MG63 (cell line): ENCODE measurements at regions not wholly inside any gene's neighbourhood (a gene's known extent, or its start where the extent isn't known, plus 50 kb on each side); places are given as distances from the start of the nearest gene placed in this dataset.

ENCODE experiments used
- DNase-seq: peaks from one replicate; pipeline ENCODE4 v3.0.0-alpha.2; 2020
- H3K27me3 ChIP-seq: fragments of 250-450 bp; sonication (Bioruptor Pico); 2 replicates; pipeline ENCODE4 v1.5.1; 2020; ENCODE audit warnings: mild to moderate bottlenecking, moderate library complexity
- H3K36me3 ChIP-seq: fragments of 250-450 bp; sonication (Bioruptor Pico); 2 replicates; pipeline ENCODE4 v1.5.1; 2020; ENCODE audit warnings: mild to moderate bottlenecking, moderate library complexity
- H3K4me3 ChIP-seq: fragments of 250-450 bp; sonication (Bioruptor Pico); 2 replicates; pipeline ENCODE4 v1.5.1; 2020; ENCODE audit warnings: mild to moderate bottlenecking, moderate library complexity
- H3K9me3 ChIP-seq: fragments of 250-450 bp; sonication (Bioruptor Pico); 2 replicates; pipeline ENCODE4 v1.5.1; 2020; ENCODE audit warnings: mild to moderate bottlenecking, moderate library complexity

- no peak for DNase-seq
- no peaks in the 10 kb centered on the region for H3K36me3 ChIP-seq
- no peaks in the 10 kb centered on the region for H3K27me3 ChIP-seq
- peaks cover 4% of the 10 kb centered on the region for H3K9me3 ChIP-seq
- H3K4me3 ChIP-seq = no peak overlapping the region
These were observed 464.2 kb upstream of the EEF2KMT start for GRCh38 chr16:5561800-5562199.

GRCh38 chr16:5560084-5560483, 462.5 kb upstream of the EEF2KMT start:
- H3K36me3 ChIP-seq = no peaks in the 10 kb centered on the region

GRCh38 chr16:5557966-5558365, 460.4 kb upstream of the EEF2KMT start:
- Histone ChIP-seq H3K4me3 (no peak overlapping the region), H3K9me3 (peaks cover 4% of the 10 kb centered on the region), H3K27me3 (no peaks in the 10 kb centered on the region), H3K36me3 (no peaks in the 10 kb centered on the region)
- no peak for DNase-seq

More at GRCh38 chr16:5560084-5560483, 462.5 kb upstream of the EEF2KMT start:
- Histone ChIP-seq H3K9me3 (peaks cover 4% of the 10 kb centered on the region), H3K4me3 (no peak overlapping the region), H3K27me3 (no peaks in the 10 kb centered on the region)
- no peak for DNase-seq

- no peak for DNase-seq
- Histone ChIP-seq H3K27me3 (no peaks in the 10 kb centered on the region), H3K9me3 (peaks cover 9% of the 10 kb centered on the region), H3K4me3 (no peak overlapping the region), H3K36me3 (no peaks in the 10 kb centered on the region)
These were observed 459.9 kb upstream of the EEF2KMT start for GRCh38 chr16:5557448-5557847.

GRCh38 chr16:5556158-5556810, 458.7 kb upstream of the EEF2KMT start:
- Histone ChIP-seq H3K36me3 (no peaks in the 10 kb centered on the region), H3K27me3 (no peaks in the 10 kb centered on the region), H3K9me3 (peaks cover 9% of the 10 kb centered on the region), H3K4me3 (no peak overlapping the region)
- DNase-seq = no peak

- Histone ChIP-seq H3K9me3 (peaks cover 7% of the 10 kb centered on the region), H3K4me3 (no peak overlapping the region), H3K36me3 (no peaks in the 10 kb centered on the region), H3K27me3 (no peaks in the 10 kb centered on the region)
- peak; percentile 82 for DNase-seq
These were observed 454.3 kb upstream of the EEF2KMT start for GRCh38 chr16:5551909-5552308.

- peak; percentile 24 for DNase-seq
- no peaks in the 10 kb centered on the region for H3K27me3 ChIP-seq
- H3K36me3 ChIP-seq = no peaks in the 10 kb centered on the region
- peaks cover 7% of the 10 kb centered on the region for H3K9me3 ChIP-seq
- H3K4me3 ChIP-seq = no peak overlapping the region
These were observed 452.2 kb upstream of the EEF2KMT start for GRCh38 chr16:5549802-5550201.

- Histone ChIP-seq H3K9me3 (0 out of 2 replicates have a peak, but pooled peaks cover 2% of the 10 kb centered on the region), H3K27me3 (no peaks in the 10 kb centered on the region; the same call in 1 of the 2 replicates), H3K4me3 (no peak overlapping the region), H3K36me3 (no peaks in the 10 kb centered on the region)
- DNase-seq = no peak
These were observed 443.8 kb upstream of the EEF2KMT start for GRCh38 chr16:5541356-5541755.

GRCh38 chr16:5537347-5537746, 439.8 kb upstream of the EEF2KMT start:
- Histone ChIP-seq H3K4me3 (no peak overlapping the region), H3K36me3 (no peaks in the 10 kb centered on the region), H3K9me3 (peaks cover 7% of the 10 kb centered on the region), H3K27me3 (no peaks in the 10 kb centered on the region; the same call in 1 of the 2 replicates)
- DNase-seq = no peak

- Histone ChIP-seq H3K36me3 (no peaks in the 10 kb centered on the region), H3K9me3 (peaks cover 7% of the 10 kb centered on the region), H3K27me3 (no peaks in the 10 kb centered on the region), H3K4me3 (no peak overlapping the region)
- DNase-seq = no peak
These were observed 435.8 kb upstream of the EEF2KMT start for GRCh38 chr16:5533321-5533888.

GRCh38 chr16:5527817-5528216, 430.2 kb upstream of the EEF2KMT start:
- Histone ChIP-seq H3K4me3 (no peak overlapping the region), H3K36me3 (no peaks in the 10 kb centered on the region), H3K9me3 (no peaks in the 10 kb centered on the region; the same call in 1 of the 2 replicates), H3K27me3 (no peaks in the 10 kb centered on the region)
- no peak for DNase-seq

- Histone ChIP-seq H3K36me3 (no peaks in the 10 kb centered on the region), H3K9me3 (no peaks in the 10 kb centered on the region; the same call in 1 of the 2 replicates), H3K27me3 (no peaks in the 10 kb centered on the region), H3K4me3 (no peak overlapping the region)
- no peak for DNase-seq
These were observed 429.2 kb upstream of the EEF2KMT start for GRCh38 chr16:5526826-5527225.

- Histone ChIP-seq H3K27me3 (no peaks in the 10 kb centered on the region), H3K9me3 (no peaks in the 10 kb centered on the region; the same call in 1 of the 2 replicates), H3K36me3 (no peaks in the 10 kb centered on the region), H3K4me3 (no peak overlapping the region)
- DNase-seq = no peak
These were observed 426.2 kb upstream of the EEF2KMT start for GRCh38 chr16:5523829-5524228.

- no peak for DNase-seq
- H3K4me3 ChIP-seq = no peak overlapping the region
- no peaks in the 10 kb centered on the region for H3K36me3 ChIP-seq
- H3K27me3 ChIP-seq = peaks cover 3% of the 10 kb centered on the region; the same call in 1 of the 2 replicates
- H3K9me3 ChIP-seq = peaks cover 4% of the 10 kb centered on the region
These were observed 418.5 kb upstream of the EEF2KMT start for GRCh38 chr16:5516115-5516514.

GRCh38 chr16:5512014-5512413, 414.4 kb upstream of the EEF2KMT start:
- no peak for DNase-seq
- no peaks in the 10 kb centered on the region for H3K27me3 ChIP-seq
- peaks cover 4% of the 10 kb centered on the region for H3K9me3 ChIP-seq
- H3K4me3 ChIP-seq = no peak overlapping the region
- H3K36me3 ChIP-seq = no peaks in the 10 kb centered on the region

GRCh38 chr16:5510819-5511370, 413.3 kb upstream of the EEF2KMT start:
- Histone ChIP-seq H3K36me3 (no peaks in the 10 kb centered on the region), H3K27me3 (no peaks in the 10 kb centered on the region), H3K9me3 (peaks cover 4% of the 10 kb centered on the region), H3K4me3 (no peak overlapping the region)
- DNase-seq = peak; percentile 25

- H3K9me3 ChIP-seq = no peaks in the 10 kb centered on the region
- H3K27me3 ChIP-seq = no peaks in the 10 kb centered on the region
- H3K4me3 ChIP-seq = no peak overlapping the region
- DNase-seq = peak; percentile 18
- H3K36me3 ChIP-seq = no peaks in the 10 kb centered on the region
These were observed 412.2 kb upstream of the EEF2KMT start for GRCh38 chr16:5509794-5510193.

GRCh38 chr16:5509336-5509735, 411.7 kb upstream of the EEF2KMT start:
- Histone ChIP-seq H3K9me3 (no peaks in the 10 kb centered on the region), H3K27me3 (no peaks in the 10 kb centered on the region), H3K4me3 (no peak overlapping the region), H3K36me3 (no peaks in the 10 kb centered on the region)
- DNase-seq = no peak
